ENCODE measurements at regions not wholly inside any gene's neighbourhood (a gene's known extent, or its start where the extent isn't known, plus 50 kb on each side); places are given as distances from the start of the nearest gene placed in this dataset.

- no peak for DNase-seq (ENCODE audit: low spot score)
These were observed 233.1 kb upstream of the PLSCR5 start for GRCh38 chr3:146838221-146838620.

- no peak for DNase-seq (ENCODE audit: low spot score)
These were observed 229.8 kb upstream of the PLSCR5 start for GRCh38 chr3:146834917-146835316.

- no peak for DNase-seq (ENCODE audit: low spot score)
These were observed 227.8 kb upstream of the PLSCR5 start for GRCh38 chr3:146832857-146833458.

GRCh38 chr3:146831659-146832058 lies 226.5 kb upstream of the PLSCR5 start:
- DNase-seq (ENCODE audit: low spot score): no peak

- DNase-seq (ENCODE audit: low spot score): no peak
These were observed 225.1 kb upstream of the PLSCR5 start for GRCh38 chr3:146830231-146830630.

- no peak for DNase-seq (ENCODE audit: low spot score)
These were observed 222.7 kb upstream of the PLSCR5 start for GRCh38 chr3:146827836-146828235.

GRCh38 chr3:146823622-146824021 lies 218.5 kb upstream of the PLSCR5 start:
- DNase-seq (ENCODE audit: low spot score): no peak

- DNase-seq (ENCODE audit: low spot score): no peak
These were observed 213.7 kb upstream of the PLSCR5 start for GRCh38 chr3:146818866-146819265.

GRCh38 chr3:146818301-146818700 lies 213.2 kb upstream of the PLSCR5 start:
- no peak for DNase-seq (ENCODE audit: low spot score)

- no peak for DNase-seq (ENCODE audit: low spot score)
These were observed 212.6 kb upstream of the PLSCR5 start for GRCh38 chr3:146817704-146818103.

GRCh38 chr3:146814601-146815315 lies 209.6 kb upstream of the PLSCR5 start:
- DNase-seq (ENCODE audit: low spot score): no peak

GRCh38 chr3:146813496-146813895 lies 208.3 kb upstream of the PLSCR5 start:
- no peak for DNase-seq (ENCODE audit: low spot score)

GRCh38 chr3:146803745-146804144 lies 198.6 kb upstream of the PLSCR5 start:
- no peak for DNase-seq (ENCODE audit: low spot score)

GRCh38 chr3:146801492-146801891 lies 196.3 kb upstream of the PLSCR5 start:
- DNase-seq (ENCODE audit: low spot score): no peak

- no peak for DNase-seq (ENCODE audit: low spot score)
These were observed 195.3 kb upstream of the PLSCR5 start for GRCh38 chr3:146800484-146800883.

- DNase-seq (ENCODE audit: low spot score): no peak
These were observed 190.9 kb upstream of the PLSCR5 start for GRCh38 chr3:146796078-146796477.

- no peak for DNase-seq (ENCODE audit: low spot score)
These were observed 178.3 kb upstream of the PLSCR5 start for GRCh38 chr3:146783446-146783845.

GRCh38 chr3:146781606-146782005 lies 176.5 kb upstream of the PLSCR5 start:
- DNase-seq (ENCODE audit: low spot score): no peak

- DNase-seq (ENCODE audit: low spot score): no peak
These were observed 175.9 kb upstream of the PLSCR5 start for GRCh38 chr3:146781059-146781458.

GRCh38 chr3:146780251-146780650 lies 175.1 kb upstream of the PLSCR5 start:
- DNase-seq (ENCODE audit: low spot score): no peak

GRCh38 chr3:146777941-146778340 lies 172.8 kb upstream of the PLSCR5 start:
- DNase-seq (ENCODE audit: low spot score): no peak

- DNase-seq (ENCODE audit: low spot score): no peak
These were observed 167.1 kb upstream of the PLSCR5 start for GRCh38 chr3:146772211-146772743.

GRCh38 chr3:146770881-146771280 lies 165.7 kb upstream of the PLSCR5 start:
- no peak for DNase-seq (ENCODE audit: low spot score)

- DNase-seq (ENCODE audit: low spot score): no peak
These were observed 165.2 kb upstream of the PLSCR5 start for GRCh38 chr3:146770301-146770700.

Measured in HuH-7 (cell line).